OCI-LY1 (cell line): ENCODE measurements at regions not wholly inside any gene's neighbourhood (a gene's known extent, or its start where the extent isn't known, plus 50 kb on each side); places are given as distances from the start of the nearest gene placed in this dataset.

Experiments
- CTCF ChIP-seq: fragments of 200-600 bp; sonication (generic), shearing (Covaris generic); IDR thresholded peaks from 2 replicates; pipeline ENCODE4 v1.5.1; 2017; ENCODE audit warnings: mild to moderate bottlenecking, antibody characterized with exemption, low read length, moderate library complexity, mixed read lengths
- EZH2 ChIP-seq: fragments of 200-600 bp; sonication (generic), shearing (Covaris generic); IDR thresholded peaks from 2 replicates; pipeline ENCODE4 v1.8.0; 2017; ENCODE audit warnings: borderline replicate concordance, mixed run types, mild to moderate bottlenecking, antibody characterized with exemption, low read length, moderate library complexity, mixed read lengths

- TF ChIP-seq CTCF = no peak
- no peak for TF ChIP-seq EZH2
Observed at GRCh38 chr7:15049157-15049556, 146.6 kb upstream of the DGKB start.
